HCT116 (cell line): ENCODE measurements at regions not wholly inside any gene's neighbourhood (a gene's known extent, or its start where the extent isn't known, plus 50 kb on each side); places are given as distances from the start of the nearest gene placed in this dataset.

Experiments
- ATAC-seq: fragments of 200-7000 bp; cut with Tn5 transposase; 2 replicates; pipeline ENCODE4 v1.9.1; 2020; ENCODE audit warnings: mild to moderate bottlenecking, moderate library complexity
- BruUV-seq: library from RNA; stranded (reverse); fragments of 400-500 nt; replicated peaks from 2 replicates; lab custom pipeline; 2021; lab: Mats Ljungman, UMichigan
- CTCF ChIA-PET: fragments of 300-600 bp; sonication (Branson Sonifier 250); formaldehyde crosslinking; loops from one replicate; lab custom pipeline; 2021; ENCODE audit warnings: antibody characterized with exemption; lab: Charles Lee
- POLR2A ChIA-PET: fragments of 300-600, 350-600 bp; sonication (Branson Sonifier 250); formaldehyde crosslinking; loops from one replicate; lab custom pipeline; 2021; ENCODE audit warnings: antibody characterized with exemption; lab: Charles Lee
- RAD21 ChIA-PET, 2 experiments: fragments of 300-600 bp; sonication (Branson Sonifier 250); formaldehyde crosslinking; loops; one replicate each; lab custom pipeline; 2023; ENCODE audit warnings: low total read pairs in 2 of 2; ENCODE audit not compliant: uncharacterized antibody in 2 of 2, unreplicated experiment in 2 of 2, low non-redundant PET in 1 of 2; lab: Charles Lee
- DNase-seq: peaks from one replicate; pipeline ENCODE4 v3.0.0-alpha.2; 2010; ENCODE audit warnings: low read depth, low spot score
- H2AFZ ChIP-seq: fragments of 200-600 bp; shearing (Covaris generic), sonication (generic); 2 replicates; pipeline ENCODE4 v1.6.1; 2017; ENCODE audit warnings: low read depth, mixed run types, mixed read lengths, antibody characterized with exemption, low read length; ENCODE audit not compliant: poor library complexity, severe bottlenecking
- H3K27ac ChIP-seq: 2 replicates; pipeline ENCODE4 v1.5.1; 2012; ENCODE audit warnings: low read depth, low read length
- H3K27me3 ChIP-seq: fragments of 200-600 bp; sonication (generic); 2 replicates; pipeline ENCODE4 v1.6.1; 2016; ENCODE audit warnings: mixed run types, low read length, mixed read lengths; ENCODE audit not compliant: insufficient read depth
- H3K36me3 ChIP-seq, 2 experiments: fragments of 200-500 bp in 1 of 2; fragments of 200-600 bp in 1 of 2; sonication (Bioruptor generic) in 1 of 2; sonication (generic) in 1 of 2; 2 replicates each; pipeline versions ENCODE4 v1.5.1 to v1.6.1; 2014 to 2016; ENCODE audit warnings: low read length in 2 of 2, inconsistent platforms in 1 of 2, mixed read lengths in 1 of 2, mixed run types in 1 of 2; ENCODE audit not compliant: insufficient read depth in 2 of 2, control insufficient read depth in 1 of 2
- H3K4me1 ChIP-seq, 2 experiments: fragments of 200-600 bp in 1 of 2; sonication (generic) in 1 of 2; 2 replicates each; pipeline versions ENCODE4 v1.5.1 to v1.6.1; 2012 to 2017; ENCODE audit warnings: low read length in 2 of 2, inconsistent platforms in 1 of 2, mild to moderate bottlenecking in 1 of 2, mixed read lengths in 1 of 2, mixed run types in 1 of 2, moderate library complexity in 1 of 2; ENCODE audit not compliant: insufficient read depth in 2 of 2, control insufficient read depth in 1 of 2
- H3K4me2 ChIP-seq: fragments of 200-600 bp; sonication (generic); 2 replicates; pipeline ENCODE4 v1.6.1; 2017; ENCODE audit warnings: mixed run types, low read length, mixed read lengths
- H3K4me3 ChIP-seq, 2 experiments: fragments of 200-600 bp in 1 of 2; sonication (generic) in 1 of 2; replicated peaks in 1 of 2; 2 replicates each; pipeline ENCODE4 v1.5.1; 2011 to 2016; ENCODE audit warnings: low read length in 2 of 2, control low read depth in 1 of 2, low read depth in 1 of 2, mild to moderate bottlenecking in 1 of 2, mixed read lengths in 1 of 2, mixed run types in 1 of 2
- H3K79me2 ChIP-seq: fragments of 200-600 bp; sonication (generic); 2 replicates; pipeline ENCODE4 v1.6.1; 2017; ENCODE audit warnings: mild to moderate bottlenecking, mixed run types, low read length, moderate library complexity, mixed read lengths; ENCODE audit not compliant: insufficient read depth
- H3K9ac ChIP-seq: fragments of 200-600 bp; sonication (generic); 2 replicates; pipeline ENCODE4 v1.6.1; 2016; ENCODE audit warnings: low read length, mixed read lengths
- H3K9me2 ChIP-seq: fragments of 200-600 bp; sonication (generic), shearing (Covaris generic); 2 replicates; pipeline ENCODE4 v1.6.1; 2017; ENCODE audit warnings: mixed run types, mild to moderate bottlenecking, moderate library complexity; ENCODE audit not compliant: insufficient read depth
- H3K9me3 ChIP-seq, 2 experiments: fragments of 200-500 bp in 1 of 2; fragments of 200-600 bp in 1 of 2; sonication (Bioruptor generic) in 1 of 2; sonication (generic) in 1 of 2; 2 replicates each; pipeline ENCODE4 v1.6.1; 2014 to 2017; ENCODE audit warnings: low read length in 2 of 2, mixed read lengths in 2 of 2, inconsistent platforms in 1 of 2, low read depth in 1 of 2, mild to moderate bottlenecking in 1 of 2, mixed run types in 1 of 2, moderate library complexity in 1 of 2; ENCODE audit not compliant: control insufficient read depth in 1 of 2, insufficient read depth in 1 of 2
- H4K20me1 ChIP-seq: fragments of 200-600 bp; sonication (generic), shearing (Covaris generic); 2 replicates; pipeline ENCODE4 v1.6.1; 2017; ENCODE audit warnings: mixed run types, mild to moderate bottlenecking, moderate library complexity; ENCODE audit not compliant: insufficient read depth
- ATF3 ChIP-seq: IDR thresholded peaks from 2 replicates; pipeline ENCODE4 v1.6.1; 2012
- CBX3 ChIP-seq: IDR thresholded peaks from 2 replicates; pipeline ENCODE4 v1.6.1; 2012; ENCODE audit warnings: low read depth
- CEBPB ChIP-seq: IDR thresholded peaks from 2 replicates; pipeline ENCODE4 v1.6.1; 2012; ENCODE audit warnings: low read depth
- CTCF ChIP-seq, 3 experiments: fragments of 200-600 bp in 1 of 3; sonication (generic) in 1 of 3; IDR thresholded peaks in 2 of 3; conservative IDR thresholded peaks in 1 of 3; 2 replicates each; pipeline ENCODE4 v1.5.1; 2012 to 2017; ENCODE audit warnings: low read depth in 2 of 3, low read length in 2 of 3, antibody characterized with exemption in 1 of 3, borderline replicate concordance in 1 of 3, control low read depth in 1 of 3, mild to moderate bottlenecking in 1 of 3, mixed read lengths in 1 of 3, mixed run types in 1 of 3, moderate library complexity in 1 of 3; ENCODE audit not compliant: insufficient read depth in 1 of 3
- EGR1 ChIP-seq: IDR thresholded peaks from 2 replicates; pipeline ENCODE4 v1.6.1; 2012; ENCODE audit warnings: low read depth
- ELF1 ChIP-seq: IDR thresholded peaks from 2 replicates; pipeline ENCODE4 v1.6.1; 2012; ENCODE audit warnings: low read depth, borderline replicate concordance
- EZH2 ChIP-seq: fragments of 200-600 bp; sonication (generic); IDR thresholded peaks from 2 replicates; pipeline ENCODE4 v1.6.1; 2017; ENCODE audit warnings: antibody characterized with exemption, mixed run types
- EZH2phosphoT487 ChIP-seq: fragments of 200-600 bp; IDR thresholded peaks from 2 replicates; pipeline ENCODE4 v1.6.1; 2018; ENCODE audit warnings: antibody characterized with exemption, borderline replicate concordance
- FOSL1 ChIP-seq: IDR thresholded peaks from 2 replicates; pipeline ENCODE4 v1.6.1; 2012; ENCODE audit warnings: low read depth
- JUND ChIP-seq: IDR thresholded peaks from 2 replicates; pipeline ENCODE4 v1.6.1; 2012
- POLR2A ChIP-seq: IDR thresholded peaks from 2 replicates; pipeline ENCODE4 v1.7.0; 2011; ENCODE audit warnings: borderline replicate concordance; ENCODE audit not compliant: insufficient read depth, insufficient read length; ENCODE audit errors: extremely low read depth
- POLR2AphosphoS5 ChIP-seq: IDR thresholded peaks from 2 replicates; pipeline ENCODE4 v1.6.1; 2011; ENCODE audit warnings: mild to moderate bottlenecking, low read depth, low read length, moderate library complexity
- RAD21 ChIP-seq: IDR thresholded peaks from 2 replicates; pipeline ENCODE4 v1.6.1; 2012; ENCODE audit warnings: low read depth, mild to moderate bottlenecking
- REST ChIP-seq: IDR thresholded peaks from 2 replicates; pipeline ENCODE4 v1.6.1; 2012; ENCODE audit warnings: low read depth
- SIN3A ChIP-seq: IDR thresholded peaks from 2 replicates; pipeline ENCODE4 v1.6.1; 2012; ENCODE audit warnings: low read depth
- SP1 ChIP-seq: IDR thresholded peaks from 2 replicates; pipeline ENCODE4 v1.6.1; 2012; ENCODE audit warnings: low read depth
- YY1 ChIP-seq: IDR thresholded peaks from 2 replicates; pipeline ENCODE4 v1.6.1; 2011; ENCODE audit warnings: low read length, low read depth, moderate library complexity, mild to moderate bottlenecking; ENCODE audit not compliant: insufficient replicate concordance; ENCODE audit errors: extremely low read depth
- ZBTB33 ChIP-seq: IDR thresholded peaks from 2 replicates; pipeline ENCODE4 v1.6.1; 2011; ENCODE audit warnings: mild to moderate bottlenecking, low read length, moderate library complexity; ENCODE audit not compliant: insufficient replicate concordance; ENCODE audit errors: extremely low read depth
- ZFX ChIP-seq: fragments of 450-650 bp; IDR thresholded peaks from 2 replicates; pipeline ENCODE4 v1.6.1; 2017
- ZNF274 ChIP-seq: fragments of 200-500 bp; sonication (Bioruptor generic); IDR thresholded peaks from 2 replicates; pipeline ENCODE4 v1.6.1; 2014; ENCODE audit warnings: mild to moderate bottlenecking, low read depth, low read length, inconsistent platforms
- intact Hi-C: fragments of 100-400 bp; cut with micrococcal nuclease; formaldehyde crosslinking; loops from 2 replicates; pipeline ENCODE4 v1.10.0; 2022

GRCh38 chr16:87207509-87207908, 109.7 kb downstream of the C16orf95 start:
- no TSS peak for BruUV-seq
- ChIA-PET RAD21 (no interaction called here), POLR2A (no interaction called here), CTCF (no interaction called here)
- Histone ChIP-seq H3K79me2 (no peaks in the 10 kb centered on the region), H2AFZ (no peak overlapping the region), H3K9me3 (0 out of 4 replicates have a peak, but pooled peaks cover 0 to 4% of the 10 kb centered on the region in 2 experiments), H3K36me3 (no peaks in the 10 kb centered on the region), H3K4me2 (no peak overlapping the region), H3K4me1 (peaks cover 1 to 30% of the 10 kb centered on the region in 2 experiments; a peak in 3 of 4 replicates), H3K27ac (no peak overlapping the region), H3K9me2 (no peaks in the 10 kb centered on the region), H4K20me1 (no peaks in the 10 kb centered on the region), H3K4me3 (no peak overlapping the region), H3K9ac (no peak overlapping the region), H3K27me3 (no peaks in the 10 kb centered on the region)
- intact Hi-C loops = no loop called here
- ATAC-seq (no peak), DNase-seq (no peak)
- no peak for TF ChIP-seq POLR2AphosphoS5
- TF ChIP-seq RAD21 = no peak
- no peak for TF ChIP-seq REST
- no peak for TF ChIP-seq EGR1
- no peak for TF ChIP-seq JUND
- TF ChIP-seq YY1 = no peak
- no peak for TF ChIP-seq ZFX
- TF ChIP-seq ZNF274 = no peak
- TF ChIP-seq SIN3A = no peak
- TF ChIP-seq FOSL1 = no peak
- no peak for TF ChIP-seq CTCF (IDR thresholded peaks at IDR 0.05 in 2 of 3, conservative IDR thresholded peaks at IDR 0.05 in 1 of 3; ENCODE audit: borderline replicate concordance in 1 of 3, insufficient read depth in 1 of 3, low read depth in 2 of 3, low read length in 2 of 3)
- TF ChIP-seq SP1 = no peak
- TF ChIP-seq EZH2 = no peak
- no peak for TF ChIP-seq EZH2phosphoT487
- no peak for TF ChIP-seq ELF1
- TF ChIP-seq CBX3 = no peak
- TF ChIP-seq ATF3 = no peak
- TF ChIP-seq CEBPB = no peak
- no peak for TF ChIP-seq ZBTB33
- no peak for TF ChIP-seq POLR2A
